Ishikawa (cell line): ENCODE measurements at regions not wholly inside any gene's neighbourhood (a gene's known extent, or its start where the extent isn't known, plus 50 kb on each side); places are given as distances from the start of the nearest gene placed in this dataset.

Experiments used
- CEBPB ChIP-seq: IDR thresholded peaks from 2 replicates; pipeline ENCODE4 v1.6.1; 2012
- CREB1 ChIP-seq: IDR thresholded peaks from 2 replicates; pipeline ENCODE4 v1.6.1; 2012; ENCODE audit warnings: low read depth
- EGR1 ChIP-seq: IDR thresholded peaks from 2 replicates; pipeline ENCODE4 v1.6.1; 2012
- EP300 ChIP-seq: IDR thresholded peaks from 2 replicates; pipeline ENCODE4 v1.6.1; 2012; ENCODE audit warnings: borderline replicate concordance
- FOXM1 ChIP-seq: IDR thresholded peaks from 2 replicates; pipeline ENCODE4 v1.6.1; 2012; ENCODE audit warnings: low read depth, borderline replicate concordance
- NFIC ChIP-seq: IDR thresholded peaks from 2 replicates; pipeline ENCODE4 v1.6.1; 2012
- RAD21 ChIP-seq: IDR thresholded peaks from 2 replicates; pipeline ENCODE4 v1.6.1; 2012; ENCODE audit warnings: low read depth
- REST ChIP-seq: IDR thresholded peaks from 2 replicates; pipeline ENCODE4 v1.6.1; 2012; ENCODE audit warnings: low read depth, mild to moderate bottlenecking
- TAF1 ChIP-seq: IDR thresholded peaks from 2 replicates; pipeline ENCODE4 v1.6.1; 2012; ENCODE audit warnings: low read depth, mild to moderate bottlenecking
- TCF12 ChIP-seq: IDR thresholded peaks from 2 replicates; pipeline ENCODE4 v1.6.1; 2012; ENCODE audit warnings: low read depth
- TEAD4 ChIP-seq: IDR thresholded peaks from 2 replicates; pipeline ENCODE4 v1.6.1; 2012
- YY1 ChIP-seq: IDR thresholded peaks from 2 replicates; pipeline ENCODE4 v1.6.1; 2012; ENCODE audit warnings: low read depth
- ZBTB7A ChIP-seq: IDR thresholded peaks from 2 replicates; pipeline ENCODE4 v1.6.1; 2012; ENCODE audit warnings: low read depth
- TF ChIP-seq, protein P1 (sequence below): IDR thresholded peaks from 2 replicates; pipeline ENCODE4 v1.6.1; 2012
- TF ChIP-seq, protein P2 (sequence below): IDR thresholded peaks from 2 replicates; pipeline ENCODE4 v1.6.1; 2012

- no peak for TF ChIP-seq YY1
- TF ChIP-seq CREB1, result no peak
- TF ChIP-seq, protein P1, sequence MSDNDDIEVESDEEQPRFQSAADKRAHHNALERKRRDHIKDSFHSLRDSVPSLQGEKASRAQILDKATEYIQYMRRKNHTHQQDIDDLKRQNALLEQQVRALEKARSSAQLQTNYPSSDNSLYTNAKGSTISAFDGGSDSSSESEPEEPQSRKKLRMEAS, result no peak
- TF ChIP-seq TAF1, result no peak
- TF ChIP-seq RAD21, result no peak
- no peak for TF ChIP-seq TEAD4
- TF ChIP-seq NFIC, result no peak
- TF ChIP-seq, protein P2, sequence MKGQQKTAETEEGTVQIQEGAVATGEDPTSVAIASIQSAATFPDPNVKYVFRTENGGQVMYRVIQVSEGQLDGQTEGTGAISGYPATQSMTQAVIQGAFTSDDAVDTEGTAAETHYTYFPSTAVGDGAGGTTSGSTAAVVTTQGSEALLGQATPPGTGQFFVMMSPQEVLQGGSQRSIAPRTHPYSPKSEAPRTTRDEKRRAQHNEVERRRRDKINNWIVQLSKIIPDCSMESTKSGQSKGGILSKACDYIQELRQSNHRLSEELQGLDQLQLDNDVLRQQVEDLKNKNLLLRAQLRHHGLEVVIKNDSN, result no peak
- no peak for TF ChIP-seq EP300
- no peak for TF ChIP-seq EGR1
- TF ChIP-seq ZBTB7A, result no peak
- no peak for TF ChIP-seq REST
Measured at GRCh38 chr20:19025430-19026120, 186.9 kb upstream of the SLC24A3 start.

- TF ChIP-seq CREB1 (no peak), EGR1 (no peak), RAD21 (no peak), NFIC (no peak), YY1 (no peak), REST (no peak), TCF12 (no peak), TEAD4 (no peak), FOXM1 (no peak)
- TF ChIP-seq, protein P1, result no peak
Measured at GRCh38 chr20:19026121-19026878, 186.1 kb upstream of the SLC24A3 start.

- TF ChIP-seq ZBTB7A (no peak), CEBPB (no peak), TEAD4 (no peak), EGR1 (no peak), CREB1 (no peak), YY1 (no peak), RAD21 (no peak), TAF1 (no peak), TCF12 (no peak), REST (no peak), EP300 (no peak), FOXM1 (no peak), NFIC (no peak)
- TF ChIP-seq, protein P1, result no peak
- TF ChIP-seq, protein P2, result no peak
Measured at GRCh38 chr20:19026901-19027644, 185.4 kb upstream of the SLC24A3 start.
